ENCODE measurements at regions not wholly inside any gene's neighbourhood (a gene's known extent, or its start where the extent isn't known, plus 50 kb on each side); places are given as distances from the start of the nearest gene placed in this dataset.

DNA sequence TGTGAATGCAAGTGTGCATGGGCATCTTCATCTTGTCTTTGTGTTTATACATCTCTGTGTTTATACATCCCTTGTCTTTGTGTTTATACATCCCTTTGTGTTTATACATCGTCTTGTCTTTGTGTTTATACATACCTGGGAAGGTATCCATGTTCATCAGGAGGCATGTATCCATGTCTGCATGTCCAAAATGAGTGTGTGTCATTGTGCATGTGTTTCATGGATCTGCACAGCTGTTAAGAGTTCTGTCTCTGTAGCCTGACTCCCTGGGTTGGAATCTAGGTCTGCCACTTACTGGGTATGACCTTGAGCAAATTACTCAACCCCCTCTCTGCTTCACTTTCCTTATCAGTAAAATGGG lies 50.1 kb upstream of the SIRPA start:
- H3K4me3 Mint-ChIP-seq (ENCODE audit: low read depth, unreplicated experiment) = no peak overlapping the region
- H3K4me1 Mint-ChIP-seq (ENCODE audit: low read depth, unreplicated experiment) = peaks cover 8% of the 10 kb centered on the region
- H3K27ac Mint-ChIP-seq (ENCODE audit: unreplicated experiment) = no peak overlapping the region
- peaks cover 6% of the 10 kb centered on the region for H3K9me3 Mint-ChIP-seq (ENCODE audit: low read depth, unreplicated experiment)
- peaks cover 28% of the 10 kb centered on the region for H3K27me3 Mint-ChIP-seq (ENCODE audit: unreplicated experiment)
- DNase-seq = no peak
- CTCF ChIA-PET = no interaction called here
- TF ChIP-seq, protein P1, sequence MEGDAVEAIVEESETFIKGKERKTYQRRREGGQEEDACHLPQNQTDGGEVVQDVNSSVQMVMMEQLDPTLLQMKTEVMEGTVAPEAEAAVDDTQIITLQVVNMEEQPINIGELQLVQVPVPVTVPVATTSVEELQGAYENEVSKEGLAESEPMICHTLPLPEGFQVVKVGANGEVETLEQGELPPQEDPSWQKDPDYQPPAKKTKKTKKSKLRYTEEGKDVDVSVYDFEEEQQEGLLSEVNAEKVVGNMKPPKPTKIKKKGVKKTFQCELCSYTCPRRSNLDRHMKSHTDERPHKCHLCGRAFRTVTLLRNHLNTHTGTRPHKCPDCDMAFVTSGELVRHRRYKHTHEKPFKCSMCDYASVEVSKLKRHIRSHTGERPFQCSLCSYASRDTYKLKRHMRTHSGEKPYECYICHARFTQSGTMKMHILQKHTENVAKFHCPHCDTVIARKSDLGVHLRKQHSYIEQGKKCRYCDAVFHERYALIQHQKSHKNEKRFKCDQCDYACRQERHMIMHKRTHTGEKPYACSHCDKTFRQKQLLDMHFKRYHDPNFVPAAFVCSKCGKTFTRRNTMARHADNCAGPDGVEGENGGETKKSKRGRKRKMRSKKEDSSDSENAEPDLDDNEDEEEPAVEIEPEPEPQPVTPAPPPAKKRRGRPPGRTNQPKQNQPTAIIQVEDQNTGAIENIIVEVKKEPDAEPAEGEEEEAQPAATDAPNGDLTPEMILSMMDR (IDR thresholded peaks at IDR 0.05; ENCODE audit: unreplicated experiment) = no peak
- no TSS peak for BruUV-seq (replicated peaks)
- intact Hi-C loops (cut with micrococcal nuclease; ENCODE audit: unreplicated experiment) = no loop called here
- H3K36me3 Mint-ChIP-seq (ENCODE audit: insufficient read depth, unreplicated experiment) = no peaks in the 10 kb centered on the region

DNA sequence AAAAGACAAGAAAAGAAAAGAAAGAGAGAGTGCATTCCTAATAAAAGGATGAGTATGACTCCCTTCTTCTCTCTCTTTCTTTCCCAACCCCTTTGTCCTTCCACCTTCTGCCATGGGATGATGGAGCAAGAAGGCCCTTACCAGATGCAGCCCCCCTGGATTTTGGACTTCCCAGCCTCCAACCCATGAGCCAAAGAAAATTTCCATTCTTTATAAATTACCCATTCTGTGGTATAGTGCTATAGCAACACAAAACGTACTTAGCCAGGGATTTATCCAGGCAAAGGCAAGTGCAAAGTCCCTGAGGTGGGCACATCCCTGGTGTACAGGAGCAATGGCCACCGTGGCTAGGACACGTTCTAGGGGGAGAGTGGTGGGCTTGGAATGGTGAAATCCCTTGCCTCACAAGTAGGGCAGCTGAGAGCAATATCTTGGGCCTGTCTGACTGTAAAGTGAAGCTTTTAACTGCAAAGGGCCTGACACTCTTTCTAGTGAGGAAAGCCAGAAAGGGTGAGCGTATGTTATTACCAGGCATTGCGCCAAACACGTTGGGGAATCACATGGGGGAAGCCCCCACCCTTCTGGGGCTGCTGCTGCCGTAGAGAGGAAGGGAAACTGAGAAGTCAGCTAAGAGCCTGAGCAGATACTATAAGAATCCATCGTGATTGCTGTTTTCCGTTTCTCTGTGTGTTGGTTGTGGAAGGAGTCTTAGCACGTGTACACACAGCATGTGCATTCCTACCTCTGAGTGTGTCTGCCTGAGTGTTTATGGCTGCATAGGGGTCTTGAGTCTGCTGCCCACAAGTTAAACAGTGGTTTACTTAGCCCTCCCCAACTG lies 50.7 kb upstream of the SIRPA start:
- no peak overlapping the region for H3K27ac Mint-ChIP-seq (ENCODE audit: unreplicated experiment)
- H3K4me3 Mint-ChIP-seq (ENCODE audit: low read depth, unreplicated experiment) = no peak overlapping the region
- no peak for DNase-seq
- no TSS peak for BruUV-seq (replicated peaks)
- intact Hi-C loops (cut with micrococcal nuclease; ENCODE audit: unreplicated experiment) = no loop called here
- CTCF ChIA-PET = no interaction called here
- H3K4me1 Mint-ChIP-seq (ENCODE audit: low read depth, unreplicated experiment) = peaks cover 14% of the 10 kb centered on the region
- TF ChIP-seq, protein P1 (IDR thresholded peaks at IDR 0.05; ENCODE audit: unreplicated experiment) = no peak
- H3K36me3 Mint-ChIP-seq (ENCODE audit: insufficient read depth, unreplicated experiment) = no peaks in the 10 kb centered on the region
- H3K27me3 Mint-ChIP-seq (ENCODE audit: unreplicated experiment) = peaks cover 33% of the 10 kb centered on the region
- peaks cover 6% of the 10 kb centered on the region for H3K9me3 Mint-ChIP-seq (ENCODE audit: low read depth, unreplicated experiment)

DNA sequence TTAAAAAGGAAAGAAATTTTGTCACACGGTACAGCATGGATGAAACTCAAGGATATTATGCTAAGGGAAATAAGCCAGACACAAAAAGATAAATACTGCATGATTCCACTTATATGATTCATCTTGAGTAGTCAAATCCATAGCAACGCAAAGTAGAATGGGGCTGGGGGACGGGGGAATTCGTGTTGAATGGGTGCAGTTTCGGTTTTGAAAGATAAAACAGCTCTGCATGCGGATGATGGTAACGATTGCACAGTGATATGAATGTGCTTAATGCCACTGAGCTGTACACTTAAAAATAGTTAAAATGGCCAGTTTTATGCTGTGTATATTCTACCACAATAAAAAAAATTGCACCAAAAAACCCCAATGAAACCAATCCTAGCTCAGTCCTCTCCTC lies 52.9 kb upstream of the SIRPA start:
- BruUV-seq (replicated peaks) = no TSS peak
- CTCF ChIA-PET = no interaction called here
- Mint-ChIP-seq H3K4me1 (ENCODE audit: low read depth, unreplicated experiment) (peaks cover 21% of the 10 kb centered on the region), H3K9me3 (ENCODE audit: low read depth, unreplicated experiment) (peaks cover 2% of the 10 kb centered on the region), H3K27me3 (ENCODE audit: unreplicated experiment) (peaks cover 33% of the 10 kb centered on the region), H3K4me3 (ENCODE audit: low read depth, unreplicated experiment) (no peak overlapping the region), H3K36me3 (ENCODE audit: insufficient read depth, unreplicated experiment) (no peaks in the 10 kb centered on the region), H3K27ac (ENCODE audit: unreplicated experiment) (no peak overlapping the region)
- intact Hi-C loops (cut with micrococcal nuclease; ENCODE audit: unreplicated experiment) = no loop called here
- TF ChIP-seq, protein P1 (IDR thresholded peaks at IDR 0.05; ENCODE audit: unreplicated experiment) = no peak
- no peak for DNase-seq

DNA sequence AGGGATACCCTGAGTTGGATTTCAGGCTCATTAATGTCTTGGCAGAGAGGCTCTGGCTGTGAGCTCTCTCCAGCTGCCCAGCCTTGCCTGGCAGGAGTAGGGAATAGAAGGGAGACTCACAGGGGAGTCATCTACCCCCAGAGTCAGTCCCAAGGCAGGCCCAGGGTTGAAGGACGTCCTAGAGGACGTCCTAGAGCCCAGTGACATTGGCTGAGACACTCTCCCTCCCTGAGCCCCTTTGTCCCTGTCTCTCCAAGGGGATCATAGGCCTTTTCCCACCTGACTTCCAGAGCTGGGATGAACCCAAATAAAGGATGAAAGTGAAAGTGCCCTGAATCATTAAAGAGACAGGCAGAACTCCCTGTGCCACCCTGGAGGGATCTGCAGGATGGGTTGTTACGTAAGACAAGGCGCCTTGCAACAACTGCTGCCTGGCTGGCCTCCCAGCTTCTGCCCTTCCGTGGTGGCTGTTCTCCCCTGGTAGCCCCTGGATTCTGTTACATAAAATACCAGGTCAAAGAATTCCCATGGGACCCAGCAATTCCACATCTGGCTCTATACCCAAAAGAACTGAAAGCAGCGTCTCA lies 53.6 kb upstream of the SIRPA start:
- Mint-ChIP-seq H3K4me1 (ENCODE audit: low read depth, unreplicated experiment) (peaks cover 21% of the 10 kb centered on the region), H3K9me3 (ENCODE audit: low read depth, unreplicated experiment) (peaks cover under 1% of the 10 kb centered on the region), H3K4me3 (ENCODE audit: low read depth, unreplicated experiment) (no peak overlapping the region), H3K27ac (ENCODE audit: unreplicated experiment) (no peak overlapping the region), H3K27me3 (ENCODE audit: unreplicated experiment) (peaks cover 33% of the 10 kb centered on the region), H3K36me3 (ENCODE audit: insufficient read depth, unreplicated experiment) (no peaks in the 10 kb centered on the region)
- intact Hi-C loops (cut with micrococcal nuclease; ENCODE audit: unreplicated experiment) = no loop called here
- DNase-seq = no peak
- CTCF ChIA-PET = no interaction called here
- BruUV-seq (replicated peaks) = no TSS peak
- TF ChIP-seq, protein P1 (IDR thresholded peaks at IDR 0.05; ENCODE audit: unreplicated experiment) = no peak
